Subcutaneous abdominal adipose tissue (tissue), 5 donors: ENCODE measurements at regions not wholly inside any gene's neighbourhood (a gene's known extent, or its start where the extent isn't known, plus 50 kb on each side); places are given as distances from the start of the nearest gene placed in this dataset.

Experiments used
- H3K27ac ChIP-seq: one replicate; pipeline ENCODE4 v1.7.0; 2013; ENCODE audit warnings: low read depth, mild to moderate bottlenecking, inconsistent platforms, low read length, moderate library complexity
- H3K27me3 ChIP-seq, 5 donors: one replicate each; pipeline ENCODE4 v1.7.0; 2013; ENCODE audit warnings: low read length in 5 of 5, inconsistent platforms in 1 of 5; ENCODE audit not compliant: control insufficient read depth in 5 of 5, insufficient read depth in 4 of 5
- H3K36me3 ChIP-seq, 5 donors: one replicate each; pipeline ENCODE4 v1.7.0; 2013; ENCODE audit warnings: low read length in 5 of 5; ENCODE audit not compliant: control insufficient read depth in 5 of 5, insufficient read depth in 5 of 5
- H3K4me1 ChIP-seq, 5 donors: one replicate each; pipeline ENCODE4 v1.7.0; 2013; ENCODE audit warnings: low read length in 5 of 5, mild to moderate bottlenecking in 3 of 5, moderate library complexity in 1 of 5; ENCODE audit not compliant: control insufficient read depth in 5 of 5, insufficient read depth in 5 of 5
- H3K4me3 ChIP-seq, 5 donors: one replicate each; pipeline ENCODE4 v1.7.0; 2013; ENCODE audit warnings: low read length in 5 of 5, low read depth in 1 of 5
- H3K9ac ChIP-seq, 5 donors: one replicate each; pipeline ENCODE4 v1.7.0; 2013; ENCODE audit warnings: low read length in 5 of 5, mild to moderate bottlenecking in 4 of 5, moderate library complexity in 3 of 5
- H3K9me3 ChIP-seq, 5 donors: one replicate each; pipeline ENCODE4 v1.7.0; 2013; ENCODE audit warnings: low read length in 5 of 5; ENCODE audit not compliant: control insufficient read depth in 5 of 5
- donor health status: healthy.
- donor health status: healthy.
- donor health status: healthy.
- donor health status: healthy.
- donor health status: healthy.

- H3K9me3 ChIP-seq, result peaks cover 0 to 9% (median 0%) of the 10 kb centered on the region in 5 donors
- no peak overlapping the region for H3K27ac ChIP-seq
- no peak overlapping the region for H3K4me3 ChIP-seq
- no peaks in the 10 kb centered on the region for H3K27me3 ChIP-seq
- H3K4me1 ChIP-seq, result peaks cover 0 to 3% (median 0%) of the 10 kb centered on the region in 5 donors
- H3K36me3 ChIP-seq, result no peaks in the 10 kb centered on the region
- H3K9ac ChIP-seq, result no peak overlapping the region
These were observed 94.5 kb upstream of the EOLA2 start for GRCh38 chrX:150032742-150033141.

GRCh38 chrX:150034788-150035187, 96.5 kb upstream of the EOLA2 start:
- Histone ChIP-seq H3K9me3 (peaks cover 0 to 9% (median 0%) of the 10 kb centered on the region in 5 donors), H3K27ac (no peak overlapping the region), H3K36me3 (no peaks in the 10 kb centered on the region), H3K4me1 (peaks cover 0 to 3% (median 0%) of the 10 kb centered on the region in 5 donors), H3K4me3 (no peak overlapping the region), H3K9ac (no peak overlapping the region), H3K27me3 (no peaks in the 10 kb centered on the region)

- Histone ChIP-seq H3K27ac (no peak overlapping the region), H3K36me3 (no peaks in the 10 kb centered on the region), H3K27me3 (no peaks in the 10 kb centered on the region), H3K9ac (no peak overlapping the region), H3K4me1 (peaks cover 0 to 3% (median 0%) of the 10 kb centered on the region in 5 donors), H3K9me3 (peaks cover 0 to 9% (median 0%) of the 10 kb centered on the region in 5 donors), H3K4me3 (no peak overlapping the region)
These were observed 97.2 kb upstream of the EOLA2 start for GRCh38 chrX:150035531-150035930.

GRCh38 chrX:150036181-150036580, 97.9 kb upstream of the EOLA2 start:
- no peak overlapping the region for H3K9ac ChIP-seq
- no peaks in the 10 kb centered on the region for H3K36me3 ChIP-seq
- no peak overlapping the region for H3K4me3 ChIP-seq
- no peak overlapping the region for H3K27ac ChIP-seq
- H3K9me3 ChIP-seq, result peaks cover 0 to 9% (median 0%) of the 10 kb centered on the region in 5 donors
- no peaks in the 10 kb centered on the region for H3K27me3 ChIP-seq
- peaks cover 0 to 3% (median 0%) of the 10 kb centered on the region in 5 donors for H3K4me1 ChIP-seq

GRCh38 chrX:150036641-150037040, 98.3 kb upstream of the EOLA2 start:
- Histone ChIP-seq H3K27ac (no peak overlapping the region), H3K4me3 (no peak overlapping the region), H3K36me3 (no peaks in the 10 kb centered on the region), H3K4me1 (peaks cover 0 to 3% (median 0%) of the 10 kb centered on the region in 5 donors), H3K9me3 (peaks cover 0 to 9% (median 0%) of the 10 kb centered on the region in 5 donors), H3K9ac (no peak overlapping the region), H3K27me3 (no peaks in the 10 kb centered on the region)

- Histone ChIP-seq H3K27me3 (no peaks in the 10 kb centered on the region), H3K4me1 (peaks cover 0 to 3% (median 0%) of the 10 kb centered on the region in 5 donors), H3K4me3 (no peak overlapping the region), H3K9ac (no peak overlapping the region), H3K27ac (no peak overlapping the region), H3K9me3 (peaks cover 0 to 9% (median 0%) of the 10 kb centered on the region in 5 donors), H3K36me3 (no peaks in the 10 kb centered on the region)
These were observed 98.8 kb upstream of the EOLA2 start for GRCh38 chrX:150037041-150037440.

GRCh38 chrX:150038315-150038714, 100.0 kb upstream of the EOLA2 start:
- Histone ChIP-seq H3K4me3 (no peak overlapping the region), H3K27me3 (no peaks in the 10 kb centered on the region), H3K4me1 (no peaks in the 10 kb centered on the region), H3K36me3 (no peaks in the 10 kb centered on the region), H3K9ac (no peak overlapping the region), H3K9me3 (peaks cover 0 to 9% (median 0%) of the 10 kb centered on the region in 5 donors), H3K27ac (no peak overlapping the region)

GRCh38 chrX:150038986-150039599, 100.8 kb upstream of the EOLA2 start:
- no peaks in the 10 kb centered on the region for H3K36me3 ChIP-seq
- H3K27me3 ChIP-seq, result no peaks in the 10 kb centered on the region

GRCh38 chrX:150041208-150041607, 102.9 kb upstream of the EOLA2 start:
- Histone ChIP-seq H3K4me1 (no peaks in the 10 kb centered on the region), H3K9me3 (peaks cover 0 to 3% (median 0%) of the 10 kb centered on the region in 5 donors), H3K36me3 (no peaks in the 10 kb centered on the region), H3K27me3 (no peaks in the 10 kb centered on the region), H3K9ac (no peak overlapping the region), H3K4me3 (no peak overlapping the region), H3K27ac (no peak overlapping the region)

More at GRCh38 chrX:150038986-150039599, 100.8 kb upstream of the EOLA2 start:
- Histone ChIP-seq H3K9ac (no peak overlapping the region), H3K4me1 (no peaks in the 10 kb centered on the region), H3K4me3 (no peak overlapping the region), H3K9me3 (peaks cover 0 to 9% (median 0%) of the 10 kb centered on the region in 5 donors), H3K27ac (no peak overlapping the region)

- no peak overlapping the region for H3K9ac ChIP-seq
- H3K4me1 ChIP-seq, result peaks cover 0 to under 1% (median 0%) of the 10 kb centered on the region in 5 donors
- peaks cover 0 to 3% (median 0%) of the 10 kb centered on the region in 5 donors for H3K9me3 ChIP-seq
- H3K27ac ChIP-seq, result no peak overlapping the region
- no peaks in the 10 kb centered on the region for H3K36me3 ChIP-seq
- no peak overlapping the region for H3K4me3 ChIP-seq
- H3K27me3 ChIP-seq, result peaks cover 0 to 2% (median 0%) of the 10 kb centered on the region in 5 donors
These were observed 106.3 kb upstream of the EOLA2 start for GRCh38 chrX:150044556-150044955.
